UCSD-AML1 (cell line): ENCODE measurements at regions not wholly inside any gene's neighbourhood (a gene's known extent, or its start where the extent isn't known, plus 50 kb on each side); places are given as distances from the start of the nearest gene placed in this dataset.

Source experiments
- DNase-seq: peaks from one replicate; lab custom pipeline; 2025; ENCODE audit not compliant: unreplicated experiment; lab: John Stamatoyannopoulos, UW

DNA sequence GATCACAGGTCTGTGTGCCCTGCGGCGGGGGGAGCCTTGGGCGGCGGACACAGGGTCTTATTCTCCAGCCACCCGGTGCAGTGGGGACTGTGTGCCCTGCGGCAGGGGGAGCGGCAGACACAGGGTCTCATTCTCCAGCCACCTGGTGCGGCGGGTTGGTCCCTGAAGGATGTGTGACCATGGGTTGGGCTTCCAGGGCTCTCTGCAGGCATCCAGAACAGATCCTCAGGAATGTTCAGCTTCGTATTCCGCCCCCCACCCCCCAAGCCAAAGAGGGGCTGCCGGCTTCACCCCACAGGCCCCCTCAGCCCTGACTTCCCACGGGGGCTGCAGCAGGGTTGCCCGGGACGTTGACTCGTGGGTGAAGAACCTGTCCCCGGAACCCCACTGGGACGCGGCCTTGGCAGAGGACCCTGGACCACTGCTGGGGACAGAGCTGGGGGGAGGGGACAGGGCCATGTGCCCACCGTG is 154.5 kb upstream of the PPP2R2D start:
- DNase-seq, result no peak

DNA sequence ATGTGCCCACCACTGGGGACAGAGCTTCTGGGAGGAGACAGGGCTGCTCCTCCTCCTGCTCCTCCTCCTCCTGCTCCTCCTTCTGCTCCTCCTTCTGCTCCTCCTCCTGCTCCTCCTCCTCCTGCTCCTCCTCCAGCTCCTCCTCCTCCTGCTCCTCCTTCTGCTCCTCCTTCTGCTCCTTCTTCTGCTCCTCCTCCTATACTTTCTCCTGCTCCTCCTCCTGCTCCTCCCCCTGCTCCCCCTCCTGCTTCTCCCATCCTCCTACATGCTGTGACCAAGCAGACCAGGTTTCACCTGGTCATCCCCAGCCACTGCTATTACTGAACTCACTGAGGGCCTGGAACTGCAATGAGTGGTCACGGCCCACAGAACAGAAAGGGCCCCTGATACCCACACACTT is 154.0 kb upstream of the PPP2R2D start:
- no peak for DNase-seq

DNA sequence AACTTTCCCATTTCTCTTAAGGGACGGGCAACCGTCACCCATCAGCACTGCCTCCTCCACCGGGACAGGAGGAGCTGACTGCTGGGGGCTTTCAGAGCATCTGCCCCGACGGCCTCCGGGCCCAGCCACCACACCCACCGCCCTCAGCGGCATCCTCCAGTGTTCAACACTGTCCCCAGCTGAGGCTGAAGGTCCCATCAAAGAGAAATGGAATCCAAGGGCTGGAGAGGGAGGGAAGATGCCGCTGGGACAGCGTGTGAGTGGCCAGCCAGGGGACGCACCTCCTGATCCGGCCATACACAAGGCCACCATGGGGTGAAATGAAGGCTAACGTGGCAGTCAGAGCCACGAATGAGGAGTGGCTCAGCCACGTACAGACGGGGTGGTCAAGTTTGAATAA is 153.6 kb upstream of the PPP2R2D start:
- DNase-seq, result no peak

DNA sequence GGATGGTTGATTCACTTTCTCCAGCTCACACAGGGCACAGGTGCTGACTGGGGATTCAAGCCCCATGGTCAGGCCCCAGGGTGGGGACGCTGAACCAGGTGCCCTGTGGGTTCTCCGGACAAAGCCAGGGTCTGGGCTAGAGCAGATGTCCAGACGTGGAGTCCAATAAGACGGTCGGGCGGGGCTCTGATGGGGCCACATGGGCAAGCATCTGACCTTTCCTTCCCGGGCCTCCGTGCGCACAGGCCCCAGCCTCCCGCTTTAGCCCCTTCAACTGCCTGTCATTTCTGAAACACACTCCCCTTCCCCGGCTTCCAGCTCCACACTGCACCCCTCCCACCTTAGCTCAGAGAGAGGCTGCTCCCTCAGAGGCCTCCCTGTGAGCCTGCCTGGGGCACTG is 153.0 kb upstream of the PPP2R2D start:
- DNase-seq, result no peak

DNA sequence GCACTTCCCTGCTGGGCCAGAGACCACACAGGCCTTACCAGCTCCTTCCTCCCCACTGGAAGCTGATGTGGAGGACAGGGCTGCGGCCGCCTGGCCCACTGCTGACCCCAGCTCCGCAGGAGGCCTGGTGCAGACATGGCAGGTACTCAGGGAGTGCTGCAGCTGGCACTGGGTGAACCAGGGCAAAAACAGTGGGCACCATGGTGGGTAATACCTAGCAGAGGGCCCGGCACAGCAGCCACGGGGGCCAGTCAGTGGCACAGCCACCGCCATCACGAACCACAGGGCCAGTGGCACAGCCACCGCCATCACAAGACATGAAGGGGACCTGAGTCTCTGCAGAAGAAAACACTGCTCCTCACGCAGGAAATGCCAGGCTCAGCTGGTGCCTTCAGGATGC is 152.6 kb upstream of the PPP2R2D start:
- DNase-seq, result no peak

- no peak for DNase-seq
Measured at GRCh38 chr10:131748831-131749766, 151.7 kb upstream of the PPP2R2D start.

DNA sequence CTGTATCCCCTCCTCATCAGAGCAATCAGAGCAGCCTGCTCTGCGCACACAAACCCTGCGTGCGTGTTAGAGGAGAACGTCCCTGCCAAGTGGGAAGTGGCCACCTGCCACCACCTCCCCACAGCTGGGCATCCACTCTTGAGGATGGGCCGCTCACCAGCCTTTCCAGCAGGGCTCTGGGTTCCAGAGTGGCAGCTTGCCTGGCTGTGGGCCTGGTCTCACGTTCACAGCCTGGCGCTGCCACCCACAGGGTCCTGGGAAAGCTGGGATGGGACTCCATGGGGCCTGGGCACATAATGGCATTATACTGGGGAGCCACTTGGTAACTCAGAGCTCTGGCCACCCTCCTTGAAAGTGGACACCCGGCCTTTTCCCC is 151.1 kb upstream of the PPP2R2D start:
- DNase-seq, result no peak

DNA sequence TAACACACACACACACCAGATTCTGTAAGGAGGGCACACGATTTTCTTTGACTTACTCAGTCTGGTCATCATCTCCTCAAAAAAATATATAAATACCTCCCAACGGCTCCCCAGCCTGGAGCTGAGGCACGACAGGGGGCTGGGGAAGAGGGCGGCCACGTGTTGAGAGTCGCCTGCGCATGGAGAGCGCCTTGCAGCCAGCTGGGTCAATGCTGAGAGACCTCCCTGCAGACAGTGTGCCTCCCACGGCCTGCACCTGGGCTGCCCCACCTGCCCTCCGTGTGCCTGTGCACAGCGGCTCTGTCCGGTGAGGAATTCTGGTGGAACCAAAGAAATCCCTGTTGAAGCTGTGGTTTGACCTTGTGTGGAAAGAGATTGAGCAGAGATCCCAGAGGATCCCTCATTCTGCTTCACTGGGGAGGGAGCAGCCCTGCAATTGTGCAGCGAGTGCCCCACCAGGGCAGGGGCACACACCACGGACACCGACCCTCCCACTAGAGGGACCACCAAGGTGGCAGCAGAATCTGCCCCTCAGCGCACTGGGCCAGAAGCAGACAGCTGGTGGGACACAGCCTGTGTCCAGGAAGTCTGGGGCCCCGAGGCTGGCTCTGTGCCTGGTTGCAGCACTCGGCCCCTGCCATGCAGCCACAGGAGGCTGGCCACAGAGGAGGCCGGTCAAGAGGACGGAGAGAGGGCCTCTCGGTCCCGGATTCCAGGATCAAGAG is 150.5 kb upstream of the PPP2R2D start:
- no peak for DNase-seq

DNA sequence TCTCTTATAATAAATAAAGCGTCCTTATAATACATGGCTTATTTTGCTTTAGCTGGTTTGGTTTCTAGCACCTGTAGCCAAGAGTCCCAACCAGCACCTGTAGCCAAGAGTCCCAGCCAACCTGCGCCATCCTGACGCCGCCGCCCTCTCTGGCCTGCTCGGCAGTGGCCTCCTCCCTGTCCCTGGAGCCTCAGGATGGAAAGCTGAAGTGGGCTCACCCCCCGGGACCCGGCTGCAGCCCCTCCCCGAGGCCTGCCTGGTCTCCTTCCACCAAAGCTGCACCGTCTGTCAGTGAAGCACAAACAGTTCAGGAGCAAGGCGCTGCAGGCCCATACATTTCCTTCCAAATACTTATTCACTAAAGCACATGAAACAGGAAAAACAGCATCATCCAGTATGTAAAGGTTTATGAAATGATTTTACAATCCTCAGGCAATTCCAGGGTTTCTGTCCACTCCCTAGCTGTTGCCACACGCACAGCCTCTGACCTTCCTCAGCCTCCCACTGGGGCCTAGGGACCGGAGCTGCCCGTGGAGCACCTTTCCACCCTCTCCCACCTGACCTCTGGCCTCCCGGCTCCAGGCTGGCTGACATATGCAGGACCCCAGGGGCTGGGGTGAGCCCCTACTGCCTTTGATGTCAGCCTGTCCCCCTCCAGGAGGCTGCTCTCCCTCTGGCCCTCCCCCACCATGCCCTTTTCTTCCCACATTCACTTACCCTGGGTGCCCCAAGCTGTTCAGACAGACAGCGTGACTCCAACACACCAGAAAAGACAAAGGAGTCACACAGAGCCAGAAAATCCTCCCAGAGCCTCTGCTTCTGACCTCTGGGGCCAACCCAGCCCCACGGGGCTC is 149.6 kb upstream of the PPP2R2D start:
- DNase-seq, result no peak

GRCh38 chr10:131751827-131752775 is 148.7 kb upstream of the PPP2R2D start:
- DNase-seq, result no peak

- no peak for DNase-seq
Measured at GRCh38 chr10:131753336-131753735, 147.5 kb upstream of the PPP2R2D start.

- DNase-seq, result no peak
Measured at GRCh38 chr10:131755200-131755599, 145.6 kb upstream of the PPP2R2D start.

DNA sequence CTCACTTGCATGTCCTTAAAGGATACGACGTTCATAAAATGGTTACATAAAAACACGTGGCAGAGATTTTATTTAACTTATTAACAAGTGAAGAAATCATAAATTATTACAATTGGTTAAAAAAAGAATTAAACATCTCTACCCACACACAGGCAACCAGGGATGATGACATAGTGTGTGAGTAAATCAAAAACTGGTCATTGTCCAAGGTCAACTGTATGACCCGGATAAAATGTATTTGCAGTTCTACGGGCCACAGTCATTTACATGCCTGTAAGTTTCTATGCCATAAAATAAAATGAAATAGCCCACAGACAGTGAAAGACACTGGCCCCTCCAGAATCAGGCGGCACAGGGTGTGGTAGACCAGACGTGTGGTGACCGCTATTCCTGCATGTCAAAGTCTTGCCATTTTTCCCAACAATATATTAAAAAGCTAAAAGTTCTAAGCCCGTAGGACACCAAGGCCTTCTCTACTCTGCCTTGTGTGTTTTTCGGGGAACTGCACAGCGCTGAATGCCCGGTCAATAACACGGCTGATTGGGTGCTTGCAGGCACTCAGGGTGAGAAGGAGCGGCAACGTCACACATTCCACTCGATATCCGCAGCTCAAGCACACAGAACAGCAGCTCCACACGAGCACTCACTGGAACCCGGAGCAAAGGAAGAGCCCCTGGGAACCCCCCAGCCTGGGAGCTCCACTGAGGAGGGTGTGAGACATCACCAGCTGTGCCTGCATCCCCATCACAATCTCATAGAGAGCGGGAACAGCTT is 143.3 kb upstream of the PPP2R2D start:
- DNase-seq, result no peak

DNA sequence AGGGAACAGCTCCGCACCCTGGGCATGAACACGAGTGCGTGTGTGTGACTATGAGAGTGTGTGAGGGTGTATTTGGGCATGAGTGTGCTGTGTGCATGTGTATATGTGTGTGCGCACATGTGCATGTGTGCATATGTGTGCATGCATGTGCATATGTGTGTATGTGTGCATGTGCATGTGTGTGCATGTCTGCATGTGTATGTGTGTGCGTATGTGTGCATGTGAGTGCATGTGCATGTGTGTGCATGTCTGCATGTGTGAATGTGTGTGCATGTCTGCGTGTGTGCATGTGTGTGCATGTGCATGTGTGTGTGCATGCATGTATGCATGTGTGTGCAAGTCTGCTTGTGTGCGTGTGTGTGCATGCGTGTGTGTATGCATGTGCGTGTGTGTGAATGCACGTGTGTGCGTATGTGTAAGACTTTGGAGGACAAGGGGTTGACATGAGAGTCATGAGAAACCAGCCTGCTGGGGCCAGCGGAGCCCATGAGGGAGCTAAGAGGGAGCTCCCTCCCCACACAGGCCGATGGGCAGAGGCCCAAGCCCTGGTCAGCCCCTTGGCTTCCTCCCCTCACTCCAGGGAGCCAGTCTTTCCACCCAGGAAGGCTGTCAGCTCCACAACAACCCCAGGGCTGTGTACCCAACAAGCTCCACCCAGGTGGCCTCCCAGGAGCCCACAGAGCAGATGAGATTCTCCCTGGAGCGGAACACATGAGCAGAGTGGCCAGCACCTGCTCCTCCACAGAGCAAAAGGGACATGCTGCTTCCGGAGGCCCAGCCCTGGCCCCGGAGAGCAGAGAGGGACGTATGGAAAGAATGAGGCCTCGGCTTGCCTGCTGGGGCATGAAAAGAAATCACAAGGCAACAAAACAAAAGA is 142.5 kb upstream of the PPP2R2D start:
- DNase-seq, result no peak

- no peak for DNase-seq
Measured at GRCh38 chr10:131758939-131759301, 141.9 kb upstream of the PPP2R2D start.

- DNase-seq, result no peak
Measured at GRCh38 chr10:131759347-131759746, 141.5 kb upstream of the PPP2R2D start.

DNA sequence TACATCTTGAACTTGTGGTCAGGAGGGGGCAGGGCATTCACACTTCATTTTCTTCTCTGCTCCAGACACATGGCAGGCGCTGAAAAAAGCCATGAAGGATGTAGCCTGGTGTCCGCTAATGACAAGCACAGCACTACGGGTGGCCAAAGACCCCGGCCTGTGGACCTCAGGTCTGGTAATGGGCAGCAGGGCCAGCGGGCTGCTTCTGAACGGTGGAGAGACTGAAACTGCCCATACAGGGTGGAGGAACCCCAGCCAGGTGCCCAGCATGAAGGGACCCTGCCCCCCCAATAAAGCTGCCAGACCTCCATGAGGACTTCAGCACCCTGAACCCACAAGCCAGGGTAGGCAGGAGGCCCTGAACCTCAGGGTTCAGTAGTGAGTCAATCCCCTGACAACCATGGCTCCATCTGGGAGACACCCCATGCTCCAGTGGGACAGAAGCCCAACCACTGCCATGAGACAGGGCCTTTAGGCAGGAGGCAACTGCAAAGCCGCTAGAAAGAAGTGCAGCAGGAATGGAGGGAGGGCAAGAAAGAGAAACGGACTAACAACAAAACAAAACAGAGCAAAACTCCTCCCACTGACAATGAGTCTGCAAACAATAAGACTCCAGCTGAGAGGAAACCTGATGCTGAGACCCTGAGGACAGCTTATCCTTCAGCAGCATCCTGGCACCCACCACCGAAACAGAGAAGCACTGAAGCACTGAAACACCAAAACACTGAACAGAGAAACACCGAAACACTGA is 140.2 kb upstream of the PPP2R2D start:
- DNase-seq, result no peak
